NCI-H2029 treated with DMSO at 0.1 percent for 48 hours (cell line): ENCODE measurements at regions not wholly inside any gene's neighbourhood (a gene's known extent, or its start where the extent isn't known, plus 50 kb on each side); places are given as distances from the start of the nearest gene placed in this dataset.

Experiments
- DNase-seq: peaks from one replicate; lab custom pipeline; 2025; lab: John Stamatoyannopoulos, UW

- DNase-seq, result no peak
These were observed 436.5 kb downstream of the RAB28 start for GRCh38 chr4:13047591-13047990.

GRCh38 chr4:13036841-13037240, 447.3 kb downstream of the RAB28 start:
- no peak for DNase-seq

GRCh38 chr4:13032936-13033335, 451.2 kb downstream of the RAB28 start:
- no peak for DNase-seq

GRCh38 chr4:13024147-13025105, 459.7 kb downstream of the RAB28 start:
- no peak for DNase-seq

GRCh38 chr4:13007802-13008470, 476.2 kb downstream of the RAB28 start:
- DNase-seq, result no peak

GRCh38 chr4:12993923-12994322, 490.2 kb downstream of the RAB28 start:
- no peak for DNase-seq

- DNase-seq, result no peak
These were observed 496.9 kb downstream of the RAB28 start for GRCh38 chr4:12987284-12987683.

GRCh38 chr4:12979797-12980196, 504.3 kb downstream of the RAB28 start:
- no peak for DNase-seq

GRCh38 chr4:12978310-12978709, 505.8 kb downstream of the RAB28 start:
- DNase-seq, result no peak

- DNase-seq, result no peak
These were observed 508.6 kb downstream of the RAB28 start for GRCh38 chr4:12975511-12975910.

GRCh38 chr4:12973522-12973921, 510.6 kb downstream of the RAB28 start:
- no peak for DNase-seq

GRCh38 chr4:12968345-12968744, 515.8 kb downstream of the RAB28 start:
- no peak for DNase-seq

GRCh38 chr4:12966726-12967125, 517.4 kb downstream of the RAB28 start:
- no peak for DNase-seq

GRCh38 chr4:12965334-12965733, 518.8 kb downstream of the RAB28 start:
- no peak for DNase-seq

GRCh38 chr4:12963912-12964311, 520.2 kb downstream of the RAB28 start:
- DNase-seq, result no peak

- no peak for DNase-seq
These were observed 520.8 kb downstream of the RAB28 start for GRCh38 chr4:12963291-12963690.

- DNase-seq, result no peak
These were observed 522.4 kb downstream of the RAB28 start for GRCh38 chr4:12961713-12962112.

GRCh38 chr4:12958436-12958835, 525.7 kb downstream of the RAB28 start:
- no peak for DNase-seq

- DNase-seq, result no peak
These were observed 527.0 kb downstream of the RAB28 start for GRCh38 chr4:12957108-12957507.

- DNase-seq, result no peak
These were observed 528.1 kb downstream of the RAB28 start for GRCh38 chr4:12956026-12956425.

- DNase-seq, result peak; percentile 41
These were observed 534.2 kb downstream of the RAB28 start for GRCh38 chr4:12949719-12950490.

GRCh38 chr4:12943069-12943468, 541.1 kb downstream of the RAB28 start:
- DNase-seq, result no peak
